HEK293 (cell line): ENCODE measurements at regions not wholly inside any gene's neighbourhood (a gene's known extent, or its start where the extent isn't known, plus 50 kb on each side); places are given as distances from the start of the nearest gene placed in this dataset.

Source experiments
- CTCF ChIA-PET: fragments of 350-600 bp; formaldehyde crosslinking; extraction: SDS; loops from one replicate; lab custom pipeline; 2021; ENCODE audit warnings: antibody characterized with exemption; lab: Yijun Ruan, JAX
- POLR2A ChIA-PET: fragments of 300-600 bp; formaldehyde crosslinking; extraction: SDS; loops from one replicate; lab custom pipeline; 2020; ENCODE audit warnings: antibody characterized with exemption, inconsistent platforms; lab: Yijun Ruan, JAX
- H3K27ac ChIP-seq: fragments of 200-500 bp; sonication (Bioruptor generic); 2 replicates; pipeline ENCODE4 v1.5.1; 2014; ENCODE audit warnings: low read depth, low read length, control low read depth, inconsistent platforms; ENCODE audit errors: extremely low read depth
- H3K36me3 ChIP-seq, 2 experiments: fragments of 200-500 bp in 1 of 2; sonication (Bioruptor generic) in 1 of 2; 1 replicate in 1 of 2; 2 replicates in 1 of 2; pipeline ENCODE4 v1.5.1; 2014 to 2017; ENCODE audit warnings: inconsistent platforms in 2 of 2, low read length in 2 of 2; ENCODE audit not compliant: control insufficient read depth in 2 of 2, insufficient read depth in 1 of 2
- H3K4me1 ChIP-seq: fragments of 200-500 bp; sonication (Bioruptor generic); 2 replicates; pipeline ENCODE4 v1.5.1; 2014; ENCODE audit warnings: mild to moderate bottlenecking, low read length, inconsistent platforms; ENCODE audit not compliant: control insufficient read depth, insufficient read depth
- H3K4me3 ChIP-seq: 2 replicates; pipeline ENCODE4 v1.5.1; 2011; ENCODE audit warnings: low read depth, mild to moderate bottlenecking, control low read depth, low read length, moderate library complexity
- H3K9me3 ChIP-seq: fragments of 200-500 bp; sonication (Bioruptor generic); 2 replicates; pipeline ENCODE4 v1.5.1; 2014; ENCODE audit warnings: low read depth, low read length, inconsistent platforms; ENCODE audit not compliant: control insufficient read depth, insufficient read depth
- GFI1B ChIP-seq: fragments of 450-650 bp; formaldehyde crosslinking; IDR thresholded peaks from 2 replicates; pipeline ENCODE4 v1.5.1; 2016; ENCODE audit warnings: missing biosample characterization, missing genetic modification characterization
- KLF8 ChIP-seq: fragments of 450-650 bp; formaldehyde crosslinking; IDR thresholded peaks from 2 replicates; pipeline ENCODE4 v1.5.1; 2016; ENCODE audit warnings: missing biosample characterization, missing genetic modification characterization
- SALL2 ChIP-seq: fragments of 450-650 bp; formaldehyde crosslinking; IDR thresholded peaks from 2 replicates; pipeline ENCODE4 v1.5.0; 2017; ENCODE audit warnings: missing biosample characterization, mild to moderate bottlenecking, missing genetic modification characterization, borderline replicate concordance
- WT1 ChIP-seq: fragments of 450-650 bp; formaldehyde crosslinking; IDR thresholded peaks from 2 replicates; pipeline ENCODE4 v1.5.1; 2016; ENCODE audit warnings: missing biosample characterization, missing genetic modification characterization
- YY2 ChIP-seq: fragments of 450-650 bp; formaldehyde crosslinking; IDR thresholded peaks from 2 replicates; pipeline ENCODE4 v1.5.1; 2016; ENCODE audit warnings: missing biosample characterization, missing genetic modification characterization
- ZNF146 ChIP-seq: fragments of 450-650 bp; formaldehyde crosslinking; IDR thresholded peaks from 2 replicates; pipeline ENCODE4 v1.5.1; 2016; ENCODE audit warnings: missing biosample characterization, missing genetic modification characterization
- ZNF16 ChIP-seq: fragments of 450-650 bp; formaldehyde crosslinking; IDR thresholded peaks from 2 replicates; pipeline ENCODE4 v1.5.1; 2016; ENCODE audit warnings: low read depth, missing biosample characterization, missing genetic modification characterization
- ZNF211 ChIP-seq: fragments of 450-650 bp; formaldehyde crosslinking; IDR thresholded peaks from 2 replicates; pipeline ENCODE4 v1.5.1; 2016; ENCODE audit warnings: low read depth, missing biosample characterization, missing genetic modification characterization
- ZNF23 ChIP-seq: fragments of 450-650 bp; formaldehyde crosslinking; IDR thresholded peaks from 2 replicates; pipeline ENCODE4 v1.5.1; 2016; ENCODE audit warnings: missing biosample characterization, missing genetic modification characterization, borderline replicate concordance
- ZNF37A ChIP-seq: fragments of 450-650 bp; IDR thresholded peaks from 2 replicates; pipeline ENCODE4 v1.5.1; 2018; ENCODE audit warnings: missing biosample characterization, missing genetic modification characterization
- ZNF391 ChIP-seq: fragments of 450-650 bp; formaldehyde crosslinking; IDR thresholded peaks from 2 replicates; pipeline ENCODE4 v1.5.1; 2016; ENCODE audit warnings: low read depth, missing biosample characterization, missing genetic modification characterization, borderline replicate concordance
- ZNF394 ChIP-seq: fragments of 450-650 bp; formaldehyde crosslinking; IDR thresholded peaks from 2 replicates; pipeline ENCODE4 v1.5.1; 2016; ENCODE audit warnings: missing biosample characterization, missing genetic modification characterization, mild to moderate bottlenecking, moderate library complexity, borderline replicate concordance
- ZNF433 ChIP-seq: fragments of 450-650 bp; formaldehyde crosslinking; IDR thresholded peaks from 2 replicates; pipeline ENCODE4 v1.5.1; 2016; ENCODE audit warnings: missing biosample characterization, missing genetic modification characterization, low read depth
- ZNF501 ChIP-seq: fragments of 450-650 bp; formaldehyde crosslinking; IDR thresholded peaks from 2 replicates; pipeline ENCODE4 v1.5.1; 2016; ENCODE audit warnings: missing biosample characterization, missing genetic modification characterization
- ZNF529 ChIP-seq: fragments of 450-650 bp; formaldehyde crosslinking; IDR thresholded peaks from 2 replicates; pipeline ENCODE4 v1.5.1; 2017; ENCODE audit warnings: missing genetic modification characterization, missing biosample characterization; ENCODE audit not compliant: insufficient replicate concordance
- ZNF548 ChIP-seq: fragments of 450-650 bp; formaldehyde crosslinking; IDR thresholded peaks from 2 replicates; pipeline ENCODE4 v1.5.1; 2016; ENCODE audit warnings: missing biosample characterization, missing genetic modification characterization
- ZNF610 ChIP-seq: fragments of 450-650 bp; formaldehyde crosslinking; IDR thresholded peaks from 2 replicates; pipeline ENCODE4 v1.5.1; 2016; ENCODE audit warnings: missing biosample characterization, missing genetic modification characterization, borderline replicate concordance
- ZNF660 ChIP-seq: fragments of 450-650 bp; IDR thresholded peaks from 2 replicates; pipeline ENCODE4 v1.5.1; 2018; ENCODE audit warnings: missing biosample characterization, mild to moderate bottlenecking, missing genetic modification characterization
- ZSCAN16 ChIP-seq: fragments of 450-650 bp; formaldehyde crosslinking; IDR thresholded peaks from 2 replicates; pipeline ENCODE4 v1.5.1; 2016; ENCODE audit warnings: missing biosample characterization, missing genetic modification characterization
- TF ChIP-seq, protein P1 (sequence below): fragments of 450-650 bp; formaldehyde crosslinking; IDR thresholded peaks from 2 replicates; pipeline ENCODE4 v1.5.1; 2016; ENCODE audit warnings: missing biosample characterization, missing genetic modification characterization
- TF ChIP-seq, protein P2 (sequence below): sonication (generic); formaldehyde crosslinking; IDR thresholded peaks from 2 replicates; pipeline ENCODE4 v1.8.1; 2022; ENCODE audit warnings: mild to moderate bottlenecking, moderate library complexity, missing genetic modification reagents
- TF ChIP-seq, protein P3 (sequence below): fragments of 450-650 bp; formaldehyde crosslinking; IDR thresholded peaks from 2 replicates; pipeline ENCODE4 v1.5.1; 2016; ENCODE audit warnings: missing biosample characterization, missing genetic modification characterization, low read depth
- TF ChIP-seq, protein P4 (sequence below): fragments of 450-650 bp; formaldehyde crosslinking; IDR thresholded peaks from 2 replicates; pipeline ENCODE4 v1.5.1; 2016; ENCODE audit warnings: missing biosample characterization, missing genetic modification characterization
- TF ChIP-seq, protein P5 (sequence below): fragments of 450-650 bp; formaldehyde crosslinking; optimal IDR thresholded peaks from 2 replicates; pipeline ENCODE3; 2016; ENCODE audit warnings: missing biosample characterization, mild to moderate bottlenecking, missing genetic modification characterization
- TF ChIP-seq, protein P6 (sequence below): fragments of 450-650 bp; formaldehyde crosslinking; IDR thresholded peaks from 2 replicates; pipeline ENCODE4 v1.5.1; 2016; ENCODE audit warnings: missing biosample characterization, missing genetic modification characterization

DNA sequence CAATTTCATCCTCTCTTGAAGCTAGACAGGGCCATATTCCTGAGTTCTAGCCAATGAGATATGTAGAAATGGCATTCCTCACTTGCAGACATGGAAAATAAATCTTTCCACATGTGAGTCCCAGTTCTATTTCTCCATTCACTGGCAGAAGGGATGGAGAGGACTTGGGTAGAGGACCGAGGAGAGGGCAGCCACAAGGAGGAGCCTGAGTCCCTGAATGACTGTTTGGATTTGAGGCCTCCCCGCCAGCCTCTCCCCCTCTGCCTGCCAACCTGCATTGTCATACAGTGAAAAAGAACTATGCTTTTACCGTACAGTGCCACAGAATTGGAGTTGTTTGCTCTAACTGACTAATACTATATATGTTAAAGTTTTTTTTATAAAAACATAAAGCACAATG is 583.0 kb upstream of the WWC1 start (continued):
- TF ChIP-seq ZNF660 (no peak), ZNF37A (tag by site-specific recombination) (no peak), ZNF211 (tag by site-specific recombination) (no peak)

DNA sequence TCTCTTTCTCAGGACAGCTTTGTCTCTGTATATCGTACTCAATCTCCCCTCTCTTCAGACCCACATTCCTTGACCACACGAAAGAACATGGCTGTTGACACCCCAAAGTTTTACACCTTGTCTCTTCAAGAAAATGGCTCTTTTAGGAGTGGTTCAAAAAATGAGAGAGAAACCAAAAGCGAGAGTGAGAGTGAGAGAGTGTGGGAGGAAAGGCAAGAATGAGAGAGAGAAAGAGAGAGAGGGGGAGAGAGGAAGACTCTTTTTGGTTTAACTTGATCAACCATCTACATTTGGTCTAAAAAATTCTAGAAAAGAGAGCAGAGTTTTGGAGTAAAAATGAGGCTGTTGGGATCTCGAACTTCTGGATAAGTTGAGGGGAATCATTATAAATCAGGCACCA is 581.8 kb upstream of the WWC1 start:
- no peaks in the 10 kb centered on the region for H3K4me1 ChIP-seq
- H3K36me3 ChIP-seq: no peaks in the 10 kb centered on the region
- H3K27ac ChIP-seq: no peak overlapping the region
- TF ChIP-seq ZNF548 (tag by site-specific recombination): no peak
- TF ChIP-seq ZNF529 (tag by site-specific recombination): no peak
- TF ChIP-seq WT1: no peak
- TF ChIP-seq ZNF16 (tag by site-specific recombination): no peak
- TF ChIP-seq ZNF610 (tag by site-specific recombination): no peak
- TF ChIP-seq YY2 (tag by site-specific recombination): no peak
- POLR2A ChIA-PET: no interaction called here
- H3K4me3 ChIP-seq: no peak overlapping the region
- H3K9me3 ChIP-seq: no peaks in the 10 kb centered on the region
- CTCF ChIA-PET: interaction anchor here (0.7 to 3.1 kb wide), 3 partner anchors 10 to 505 kb away, joined by 3 to 13 read pairs (median 3); no protein-coding TSS in a partner anchor

DNA sequence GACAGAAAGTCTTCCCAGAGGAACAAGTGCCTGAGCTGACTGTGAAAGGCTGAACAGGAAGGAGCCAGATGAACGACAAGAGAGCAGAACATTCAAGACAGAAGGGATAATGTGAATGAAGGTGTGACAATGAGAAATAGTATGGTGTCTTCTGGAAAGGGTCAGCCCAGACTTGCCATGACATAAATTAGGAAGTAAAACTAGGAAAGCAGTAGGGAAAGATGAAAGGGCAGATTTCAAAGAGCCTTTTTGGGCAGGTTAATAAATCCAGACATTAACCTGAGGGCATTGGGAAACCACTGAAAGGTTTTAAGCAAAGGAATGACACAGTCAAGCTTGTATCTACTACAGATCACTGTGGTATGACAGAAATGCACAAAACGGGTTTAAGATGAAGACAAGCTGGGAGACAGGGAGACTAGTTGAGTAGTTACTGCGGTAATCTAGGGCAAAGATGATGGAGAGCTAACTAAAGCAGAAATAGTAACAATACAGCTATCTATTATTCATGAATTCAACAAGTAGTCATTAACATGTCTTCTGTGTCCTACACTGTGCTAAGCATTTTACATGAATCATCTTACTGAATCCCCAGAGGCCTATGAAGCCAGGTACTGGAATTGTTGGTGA is 580.9 kb upstream of the WWC1 start:
- no peaks in the 10 kb centered on the region for H3K4me1 ChIP-seq
- POLR2A ChIA-PET: no interaction called here
- CTCF ChIA-PET: interaction anchor here (1.0 to 3.1 kb wide), 2 partner anchors 10 to 12 kb away, joined by 3 to 13 read pairs; no protein-coding TSS in a partner anchor
- no peak overlapping the region for H3K27ac ChIP-seq
- H3K9me3 ChIP-seq: no peaks in the 10 kb centered on the region
- no peak overlapping the region for H3K4me3 ChIP-seq
- H3K36me3 ChIP-seq: no peaks in the 10 kb centered on the region
- TF ChIP-seq SALL2 (no peak), ZNF23 (tag by site-specific recombination) (no peak), ZSCAN16 (tag by site-specific recombination) (no peak), ZNF501 (no peak), ZNF146 (tag by site-specific recombination) (no peak), GFI1B (tag by site-specific recombination) (no peak), ZNF394 (tag by site-specific recombination) (no peak), KLF8 (tag by site-specific recombination) (no peak), YY2 (tag by site-specific recombination) (no peak), ZNF391 (tag by site-specific recombination) (no peak), ZNF433 (tag by site-specific recombination) (no peak)
- TF ChIP-seq, protein P1, sequence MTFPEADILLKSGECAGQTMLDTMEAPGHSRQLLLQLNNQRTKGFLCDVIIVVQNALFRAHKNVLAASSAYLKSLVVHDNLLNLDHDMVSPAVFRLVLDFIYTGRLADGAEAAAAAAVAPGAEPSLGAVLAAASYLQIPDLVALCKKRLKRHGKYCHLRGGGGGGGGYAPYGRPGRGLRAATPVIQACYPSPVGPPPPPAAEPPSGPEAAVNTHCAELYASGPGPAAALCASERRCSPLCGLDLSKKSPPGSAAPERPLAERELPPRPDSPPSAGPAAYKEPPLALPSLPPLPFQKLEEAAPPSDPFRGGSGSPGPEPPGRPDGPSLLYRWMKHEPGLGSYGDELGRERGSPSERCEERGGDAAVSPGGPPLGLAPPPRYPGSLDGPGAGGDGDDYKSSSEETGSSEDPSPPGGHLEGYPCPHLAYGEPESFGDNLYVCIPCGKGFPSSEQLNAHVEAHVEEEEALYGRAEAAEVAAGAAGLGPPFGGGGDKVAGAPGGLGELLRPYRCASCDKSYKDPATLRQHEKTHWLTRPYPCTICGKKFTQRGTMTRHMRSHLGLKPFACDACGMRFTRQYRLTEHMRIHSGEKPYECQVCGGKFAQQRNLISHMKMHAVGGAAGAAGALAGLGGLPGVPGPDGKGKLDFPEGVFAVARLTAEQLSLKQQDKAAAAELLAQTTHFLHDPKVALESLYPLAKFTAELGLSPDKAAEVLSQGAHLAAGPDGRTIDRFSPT (tag by site-specific recombination): no peak
- TF ChIP-seq, protein P2, sequence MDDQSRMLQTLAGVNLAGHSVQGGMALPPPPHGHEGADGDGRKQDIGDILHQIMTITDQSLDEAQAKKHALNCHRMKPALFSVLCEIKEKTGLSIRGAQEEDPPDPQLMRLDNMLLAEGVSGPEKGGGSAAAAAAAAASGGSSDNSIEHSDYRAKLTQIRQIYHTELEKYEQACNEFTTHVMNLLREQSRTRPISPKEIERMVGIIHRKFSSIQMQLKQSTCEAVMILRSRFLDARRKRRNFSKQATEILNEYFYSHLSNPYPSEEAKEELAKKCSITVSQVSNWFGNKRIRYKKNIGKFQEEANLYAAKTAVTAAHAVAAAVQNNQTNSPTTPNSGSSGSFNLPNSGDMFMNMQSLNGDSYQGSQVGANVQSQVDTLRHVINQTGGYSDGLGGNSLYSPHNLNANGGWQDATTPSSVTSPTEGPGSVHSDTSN (CRISPR knock-in tag): no peak
- TF ChIP-seq, protein P3, sequence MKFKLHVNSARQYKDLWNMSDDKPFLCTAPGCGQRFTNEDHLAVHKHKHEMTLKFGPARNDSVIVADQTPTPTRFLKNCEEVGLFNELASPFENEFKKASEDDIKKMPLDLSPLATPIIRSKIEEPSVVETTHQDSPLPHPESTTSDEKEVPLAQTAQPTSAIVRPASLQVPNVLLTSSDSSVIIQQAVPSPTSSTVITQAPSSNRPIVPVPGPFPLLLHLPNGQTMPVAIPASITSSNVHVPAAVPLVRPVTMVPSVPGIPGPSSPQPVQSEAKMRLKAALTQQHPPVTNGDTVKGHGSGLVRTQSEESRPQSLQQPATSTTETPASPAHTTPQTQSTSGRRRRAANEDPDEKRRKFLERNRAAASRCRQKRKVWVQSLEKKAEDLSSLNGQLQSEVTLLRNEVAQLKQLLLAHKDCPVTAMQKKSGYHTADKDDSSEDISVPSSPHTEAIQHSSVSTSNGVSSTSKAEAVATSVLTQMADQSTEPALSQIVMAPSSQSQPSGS (tag by site-specific recombination): no peak
- TF ChIP-seq, protein P4, sequence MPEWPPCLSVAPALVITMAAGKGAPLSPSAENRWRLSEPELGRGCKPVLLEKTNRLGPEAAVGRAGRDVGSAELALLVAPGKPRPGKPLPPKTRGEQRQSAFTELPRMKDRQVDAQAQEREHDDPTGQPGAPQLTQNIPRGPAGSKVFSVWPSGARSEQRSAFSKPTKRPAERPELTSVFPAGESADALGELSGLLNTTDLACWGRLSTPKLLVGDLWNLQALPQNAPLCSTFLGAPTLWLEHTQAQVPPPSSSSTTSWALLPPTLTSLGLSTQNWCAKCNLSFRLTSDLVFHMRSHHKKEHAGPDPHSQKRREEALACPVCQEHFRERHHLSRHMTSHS: no peak
- TF ChIP-seq, protein P5, sequence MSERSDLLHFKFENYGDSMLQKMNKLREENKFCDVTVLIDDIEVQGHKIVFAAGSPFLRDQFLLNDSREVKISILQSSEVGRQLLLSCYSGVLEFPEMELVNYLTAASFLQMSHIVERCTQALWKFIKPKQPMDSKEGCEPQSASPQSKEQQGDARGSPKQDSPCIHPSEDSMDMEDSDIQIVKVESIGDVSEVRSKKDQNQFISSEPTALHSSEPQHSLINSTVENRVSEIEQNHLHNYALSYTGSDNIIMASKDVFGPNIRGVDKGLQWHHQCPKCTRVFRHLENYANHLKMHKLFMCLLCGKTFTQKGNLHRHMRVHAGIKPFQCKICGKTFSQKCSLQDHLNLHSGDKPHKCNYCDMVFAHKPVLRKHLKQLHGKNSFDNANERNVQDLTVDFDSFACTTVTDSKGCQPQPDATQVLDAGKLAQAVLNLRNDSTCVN (tag by site-specific recombination): no peak
- TF ChIP-seq, protein P6, sequence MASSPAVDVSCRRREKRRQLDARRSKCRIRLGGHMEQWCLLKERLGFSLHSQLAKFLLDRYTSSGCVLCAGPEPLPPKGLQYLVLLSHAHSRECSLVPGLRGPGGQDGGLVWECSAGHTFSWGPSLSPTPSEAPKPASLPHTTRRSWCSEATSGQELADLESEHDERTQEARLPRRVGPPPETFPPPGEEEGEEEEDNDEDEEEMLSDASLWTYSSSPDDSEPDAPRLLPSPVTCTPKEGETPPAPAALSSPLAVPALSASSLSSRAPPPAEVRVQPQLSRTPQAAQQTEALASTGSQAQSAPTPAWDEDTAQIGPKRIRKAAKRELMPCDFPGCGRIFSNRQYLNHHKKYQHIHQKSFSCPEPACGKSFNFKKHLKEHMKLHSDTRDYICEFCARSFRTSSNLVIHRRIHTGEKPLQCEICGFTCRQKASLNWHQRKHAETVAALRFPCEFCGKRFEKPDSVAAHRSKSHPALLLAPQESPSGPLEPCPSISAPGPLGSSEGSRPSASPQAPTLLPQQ (tag by site-specific recombination): no peak
